K562 (cell line): ENCODE measurements at regions not wholly inside any gene's neighbourhood (a gene's known extent, or its start where the extent isn't known, plus 50 kb on each side); places are given as distances from the start of the nearest gene placed in this dataset.

Experiments used
- ATAC-seq: fragments of 200-7000 bp; cut with Tn5 transposase; 3 replicates; pipeline ENCODE4 v1.9.1; 2020; ENCODE audit warnings: moderate library complexity
- BruUV-seq: library from RNA; stranded (reverse); fragments of 400-500 nt; replicated peaks from 2 replicates; lab custom pipeline; 2021; lab: Mats Ljungman, UMichigan
- CTCF ChIA-PET: fragments of 300-600 bp; formaldehyde crosslinking; extraction: SDS; loops from one replicate; lab custom pipeline; 2021; ENCODE audit warnings: low intra/inter-chr PET ratio; lab: Yijun Ruan, JAX
- POLR2A ChIA-PET: fragments of 300-600, 350-650 bp; sonication (Branson Sonifier 250); formaldehyde crosslinking; extraction: SDS; loops from one replicate; lab custom pipeline; 2021; ENCODE audit warnings: antibody characterized with exemption, inconsistent platforms; lab: Yijun Ruan, JAX
- DNase-seq, 4 experiments: peaks; one replicate each; pipeline versions ENCODE4 v3.0.0 to v3.0.0-alpha.2; 2011 to 2018; ENCODE audit warnings: low spot score in 3 of 4, mixed read lengths in 3 of 4; ENCODE audit errors: extremely low read depth in 1 of 4
- FAIRE-seq: peaks from 2 replicates; lab custom pipeline; 2011; peaks lifted over from hg19 to GRCh38; lab: Jason Lieb, UNC
- H2AFZ ChIP-seq: 2 replicates; pipeline ENCODE4 v1.6.0; 2011; ENCODE audit warnings: low read depth, low read length, control low read depth, inconsistent platforms
- H3K27ac ChIP-seq: fragments of 200-600 bp; 3 replicates; pipeline ENCODE4 v1.8.0; 2011; ENCODE audit warnings: low read depth, mild to moderate bottlenecking, control low read depth, inconsistent platforms, low read length, moderate library complexity, mixed read lengths; ENCODE audit errors: extremely low read depth
- H3K27me3 ChIP-seq, 2 experiments: fragments of 300-600 bp in 1 of 2; 2 replicates in 1 of 2; 3 replicates in 1 of 2; pipeline versions ENCODE4 v1.6.0 to v1.8.0; 2011; ENCODE audit warnings: inconsistent platforms in 2 of 2, low read length in 2 of 2, mild to moderate bottlenecking in 1 of 2, mixed read lengths in 1 of 2, moderate library complexity in 1 of 2; ENCODE audit not compliant: control insufficient read depth in 2 of 2, insufficient read depth in 2 of 2
- H3K36me3 ChIP-seq: fragments of 300-600 bp; 3 replicates; pipeline ENCODE4 v1.8.0; 2011; ENCODE audit warnings: mild to moderate bottlenecking, low read length, inconsistent platforms; ENCODE audit not compliant: control insufficient read depth, insufficient read depth
- H3K4me1 ChIP-seq, 2 experiments: fragments of 200-600 bp in 1 of 2; replicated peaks in 1 of 2; 2 replicates in 1 of 2; 3 replicates in 1 of 2; pipeline versions ENCODE4 v1.5.1 to v1.8.0; 2011; ENCODE audit warnings: inconsistent platforms in 2 of 2, low read length in 2 of 2, mild to moderate bottlenecking in 1 of 2, mixed read lengths in 1 of 2, moderate library complexity in 1 of 2; ENCODE audit not compliant: control insufficient read depth in 2 of 2, insufficient read depth in 2 of 2
- H3K4me2 ChIP-seq: 2 replicates; pipeline ENCODE4 v1.6.1; 2011; ENCODE audit warnings: low read length, control low read depth, inconsistent platforms, mixed read lengths; ENCODE audit not compliant: insufficient read depth
- H3K4me3 ChIP-seq: fragments of 200-600 bp; sonication (generic), shearing (Covaris generic); 2 replicates; pipeline ENCODE4 v1.5.1; 2016; ENCODE audit warnings: control low read depth, inconsistent platforms
- H3K79me2 ChIP-seq: fragments of 200-600 bp; 3 replicates; pipeline ENCODE4 v1.8.0; 2011; ENCODE audit warnings: low read length, inconsistent platforms; ENCODE audit not compliant: control insufficient read depth, insufficient read depth
- H3K9ac ChIP-seq, 2 experiments: 2 replicates each; pipeline versions ENCODE4 v1.6.0 to v1.6.1; 2011; ENCODE audit warnings: low read depth in 2 of 2, low read length in 2 of 2, control low read depth in 1 of 2, inconsistent platforms in 1 of 2, mild to moderate bottlenecking in 1 of 2, mixed read lengths in 1 of 2; ENCODE audit not compliant: insufficient read depth in 1 of 2
- H3K9me1 ChIP-seq: one replicate; pipeline ENCODE4 v1.6.0; 2011; ENCODE audit warnings: inconsistent platforms, mild to moderate bottlenecking, low read length, moderate library complexity; ENCODE audit not compliant: control insufficient read depth, insufficient read depth
- H3K9me3 ChIP-seq: replicated peaks from 2 replicates; pipeline ENCODE4 v1.5.1; 2011; ENCODE audit warnings: low read depth, low read length, inconsistent platforms; ENCODE audit not compliant: control insufficient read depth, insufficient read depth
- H4K20me1 ChIP-seq: replicated peaks from 2 replicates; pipeline ENCODE4 v1.6.1; 2011; ENCODE audit warnings: low read length, inconsistent platforms, mixed read lengths; ENCODE audit not compliant: control insufficient read depth, insufficient read depth
- ATF1 ChIP-seq, 2 experiments: fragments of 450-650 bp in 1 of 2; IDR thresholded peaks; 2 replicates each; pipeline ENCODE4 v1.6.1; 2016; ENCODE audit warnings: missing compliant biosample characterization in 1 of 2, missing genetic modification characterization in 1 of 2
- CBFA2T3 ChIP-seq: fragments of 450-650 bp; IDR thresholded peaks from 2 replicates; pipeline ENCODE4 v1.6.1; 2017
- CEBPB ChIP-seq: fragments of 450-650 bp; IDR thresholded peaks from 2 replicates; pipeline ENCODE4 v1.6.1; 2016; ENCODE audit warnings: missing genetic modification characterization, missing compliant biosample characterization
- CREB5 ChIP-seq: fragments of 250-450 bp; sonication (Bioruptor Pico); IDR thresholded peaks from 2 replicates; pipeline ENCODE4 v1.5.0; 2020; ENCODE audit warnings: mild to moderate bottlenecking
- E2F3 ChIP-seq: fragments of 250-450 bp; sonication (Bioruptor Pico); IDR thresholded peaks from 2 replicates; pipeline ENCODE4 v1.4.0; 2020; ENCODE audit warnings: mild to moderate bottlenecking
- HNRNPUL1 ChIP-seq: fragments of 200-400 bp; formaldehyde crosslinking; IDR thresholded peaks from 2 replicates; pipeline ENCODE4 v1.6.1; 2017; ENCODE audit warnings: low read length
- NFXL1 ChIP-seq: fragments of 450-650 bp; formaldehyde crosslinking; IDR thresholded peaks from 2 replicates; pipeline ENCODE4 v1.4.0; 2021; ENCODE audit warnings: mild to moderate bottlenecking
- XRCC3 ChIP-seq: fragments of 450-650 bp; IDR thresholded peaks from 2 replicates; pipeline ENCODE4 v1.6.1; 2017; ENCODE audit warnings: mild to moderate bottlenecking, moderate library complexity
- ZNF696 ChIP-seq: fragments of 250-450 bp; sonication (Bioruptor Pico); conservative IDR thresholded peaks from 2 replicates; pipeline ENCODE4 v1.4.0; 2020; ENCODE audit warnings: mild to moderate bottlenecking, moderate library complexity
- WGBS: fragments of 100-300 bp; shearing (Covaris generic); methylation state at CpG from one replicate; pipeline ENCODE4 v1.1.6; 2016; ENCODE audit warnings: low coverage, mixed read lengths; ENCODE audit not compliant: insufficient coverage; ENCODE audit errors: missing lambda C conversion rate; 5-methylcytosine and 5-hydroxymethylcytosine counted together
- in situ Hi-C: fragments of 300-500 bp; cut with MboI; formaldehyde crosslinking; loops from 4 replicates; pipeline ENCODE4 v1.15.0; 2018; ENCODE audit warnings: inconsistent platforms, mixed read lengths
- intact Hi-C: fragments of 100-400 bp; cut with micrococcal nuclease; formaldehyde crosslinking; loops from 2 replicates; pipeline ENCODE4 v1.14.2; 2022
- TF ChIP-seq, protein P1 (sequence below): fragments of 250-450 bp; sonication (Bioruptor Pico); IDR thresholded peaks from 2 replicates; pipeline ENCODE4 v1.8.0; 2022; ENCODE audit warnings: inconsistent platforms, mild to moderate bottlenecking, moderate library complexity, borderline replicate concordance
- TF ChIP-seq, protein P2 (sequence below): fragments of 450-650 bp; IDR thresholded peaks from 2 replicates; pipeline ENCODE4 v1.6.1; 2016; ENCODE audit warnings: borderline replicate concordance

GRCh38 chr11:82041764-82042163 lies 691.9 kb downstream of the FAM181B start (continued):
- TF ChIP-seq CREB5 = no peak
- no peak for TF ChIP-seq HNRNPUL1
- TF ChIP-seq CEBPB (tag) = no peak
- no peak for TF ChIP-seq E2F3 (CRISPR knock-in tag)
- TF ChIP-seq ZNF696 (CRISPR knock-in tag) = no peak
- TF ChIP-seq CBFA2T3 = no peak

GRCh38 chr11:82038154-82038553 lies 695.5 kb downstream of the FAM181B start:
- intact Hi-C loops = no loop called here
- POLR2A ChIA-PET = interaction anchor here (0.6 kb wide), 1 partner anchor 178 kb away, joined by 4 read pairs; no protein-coding TSS in a partner anchor

More at GRCh38 chr11:82038154-82038553, 695.5 kb downstream of the FAM181B start:
- DNase-seq (no peak), ATAC-seq (no peak), FAIRE-seq (no peak)
- BruUV-seq = no TSS peak
- Histone ChIP-seq H3K4me1 (no peaks in the 10 kb centered on the region), H3K27me3 (no peaks in the 10 kb centered on the region), H3K4me2 (no peak overlapping the region), H4K20me1 (no peaks in the 10 kb centered on the region), H3K9me1 (no peaks in the 10 kb centered on the region), H3K9ac (no peak overlapping the region), H2AFZ (no peak overlapping the region), H3K79me2 (no peaks in the 10 kb centered on the region), H3K27ac (no peak overlapping the region), H3K9me3 (no peaks in the 10 kb centered on the region), H3K4me3 (no peak overlapping the region), H3K36me3 (no peaks in the 10 kb centered on the region)
- in situ Hi-C loops = no loop called here
- TF ChIP-seq NFXL1 (no peak), ATF1 (CRISPR knock-in tag; IDR thresholded peaks at IDR 0.05) (no peak), ATF1 (tag; IDR thresholded peaks at IDR 0.05) (no peak), XRCC3 (no peak)
- TF ChIP-seq, protein P1, sequence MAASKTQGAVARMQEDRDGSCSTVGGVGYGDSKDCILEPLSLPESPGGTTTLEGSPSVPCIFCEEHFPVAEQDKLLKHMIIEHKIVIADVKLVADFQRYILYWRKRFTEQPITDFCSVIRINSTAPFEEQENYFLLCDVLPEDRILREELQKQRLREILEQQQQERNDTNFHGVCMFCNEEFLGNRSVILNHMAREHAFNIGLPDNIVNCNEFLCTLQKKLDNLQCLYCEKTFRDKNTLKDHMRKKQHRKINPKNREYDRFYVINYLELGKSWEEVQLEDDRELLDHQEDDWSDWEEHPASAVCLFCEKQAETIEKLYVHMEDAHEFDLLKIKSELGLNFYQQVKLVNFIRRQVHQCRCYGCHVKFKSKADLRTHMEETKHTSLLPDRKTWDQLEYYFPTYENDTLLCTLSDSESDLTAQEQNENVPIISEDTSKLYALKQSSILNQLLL (CRISPR knock-in tag) = no peak
- TF ChIP-seq, protein P2, sequence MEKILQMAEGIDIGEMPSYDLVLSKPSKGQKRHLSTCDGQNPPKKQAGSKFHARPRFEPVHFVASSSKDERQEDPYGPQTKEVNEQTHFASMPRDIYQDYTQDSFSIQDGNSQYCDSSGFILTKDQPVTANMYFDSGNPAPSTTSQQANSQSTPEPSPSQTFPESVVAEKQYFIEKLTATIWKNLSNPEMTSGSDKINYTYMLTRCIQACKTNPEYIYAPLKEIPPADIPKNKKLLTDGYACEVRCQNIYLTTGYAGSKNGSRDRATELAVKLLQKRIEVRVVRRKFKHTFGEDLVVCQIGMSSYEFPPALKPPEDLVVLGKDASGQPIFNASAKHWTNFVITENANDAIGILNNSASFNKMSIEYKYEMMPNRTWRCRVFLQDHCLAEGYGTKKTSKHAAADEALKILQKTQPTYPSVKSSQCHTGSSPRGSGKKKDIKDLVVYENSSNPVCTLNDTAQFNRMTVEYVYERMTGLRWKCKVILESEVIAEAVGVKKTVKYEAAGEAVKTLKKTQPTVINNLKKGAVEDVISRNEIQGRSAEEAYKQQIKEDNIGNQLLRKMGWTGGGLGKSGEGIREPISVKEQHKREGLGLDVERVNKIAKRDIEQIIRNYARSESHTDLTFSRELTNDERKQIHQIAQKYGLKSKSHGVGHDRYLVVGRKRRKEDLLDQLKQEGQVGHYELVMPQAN = no peak
- CTCF ChIA-PET = no interaction called here
- WGBS = 0% methylated on average over 2 of the region's 2 CpGs
